Activated CD4-positive, alpha-beta memory T cell treated with anti-CD3 and anti-CD28 coated beads for 36 hours (primary cell): ENCODE measurements at regions not wholly inside any gene's neighbourhood (a gene's known extent, or its start where the extent isn't known, plus 50 kb on each side); places are given as distances from the start of the nearest gene placed in this dataset.

ENCODE experiments used
- CTCF ChIA-PET: fragments of 350-600 bp; sonication (Branson Sonifier 250); formaldehyde crosslinking; loops from one replicate; lab custom pipeline; 2021; ENCODE audit warnings: antibody characterized with exemption, inconsistent platforms; lab: Charles Lee
- POLR2A ChIA-PET: fragments of 350-600 bp; sonication (Branson Sonifier 250); formaldehyde crosslinking; loops from one replicate; lab custom pipeline; 2021; ENCODE audit warnings: antibody characterized with exemption; lab: Charles Lee
- DNase-seq: peaks from one replicate; pipeline ENCODE4 v3.0.0-alpha.2; 2020
- H3K27ac Mint-ChIP-seq: one replicate; pipeline ENCODE4 v1.8.0; 2021; ENCODE audit warnings: mixed read lengths
- H3K27me3 Mint-ChIP-seq: one replicate; pipeline ENCODE4 v1.8.0; 2021; ENCODE audit warnings: mixed read lengths
- H3K36me3 Mint-ChIP-seq: one replicate; pipeline ENCODE4 v1.8.0; 2021; ENCODE audit warnings: mixed read lengths
- H3K4me1 Mint-ChIP-seq: one replicate; pipeline ENCODE4 v1.8.0; 2021; ENCODE audit warnings: low read depth, mixed read lengths
- H3K4me3 Mint-ChIP-seq: one replicate; pipeline ENCODE4 v1.8.0; 2021; ENCODE audit warnings: mild to moderate bottlenecking, mixed read lengths
- H3K9me3 Mint-ChIP-seq: one replicate; pipeline ENCODE4 v1.8.0; 2021; ENCODE audit warnings: mixed read lengths
- intact Hi-C: fragments of 100-400 bp; cut with micrococcal nuclease; formaldehyde crosslinking; loops from one replicate; pipeline ENCODE4 v1.15.1; 2023

- ChIA-PET CTCF (no interaction called here), POLR2A (no interaction called here)
- H3K27ac Mint-ChIP-seq, result peak overlapping the region; percentile 15
- peak overlapping the region; percentile 3 for H3K4me3 Mint-ChIP-seq
- intact Hi-C loops, result loop anchor here (1.0 to 5.0 kb wide), 2 partner anchors 57 to 153 kb away; no protein-coding TSS in a partner anchor
- H3K9me3 Mint-ChIP-seq, result peaks cover 13% of the 10 kb centered on the region
- no peaks in the 10 kb centered on the region for H3K27me3 Mint-ChIP-seq
- peaks cover 16% of the 10 kb centered on the region for H3K4me1 Mint-ChIP-seq
- H3K36me3 Mint-ChIP-seq, result peaks cover 6% of the 10 kb centered on the region
- DNase-seq, result no peak
Measured at GRCh38 chr1:98813738-98814309, 152.3 kb downstream of the SNX7 start.

- intact Hi-C loops, result no loop called here
- no peak overlapping the region for H3K4me3 Mint-ChIP-seq
- POLR2A ChIA-PET, result no interaction called here
- no peaks in the 10 kb centered on the region for H3K36me3 Mint-ChIP-seq
- no peaks in the 10 kb centered on the region for H3K9me3 Mint-ChIP-seq
- no peaks in the 10 kb centered on the region for H3K27me3 Mint-ChIP-seq
- CTCF ChIA-PET, result no interaction called here
- H3K27ac Mint-ChIP-seq, result no peak overlapping the region
- DNase-seq, result no peak
- H3K4me1 Mint-ChIP-seq, result peaks cover 13% of the 10 kb centered on the region
Measured at GRCh38 chr1:98817821-98818220, 156.3 kb downstream of the SNX7 start.

- Mint-ChIP-seq H3K4me1 (no peaks in the 10 kb centered on the region), H3K27me3 (no peaks in the 10 kb centered on the region), H3K36me3 (no peaks in the 10 kb centered on the region), H3K4me3 (no peak overlapping the region), H3K9me3 (no peaks in the 10 kb centered on the region), H3K27ac (no peak overlapping the region)
- ChIA-PET CTCF (interaction anchor here (0.8 kb wide), 1 partner anchor 9 kb away, joined by 3 read pairs; no protein-coding TSS in a partner anchor), POLR2A (no interaction called here)
- DNase-seq, result no peak
- intact Hi-C loops, result no loop called here
Measured at GRCh38 chr1:98821379-98821778, 159.9 kb downstream of the SNX7 start.

- ChIA-PET POLR2A (no interaction called here), CTCF (no interaction called here)
- peaks cover under 1% of the 10 kb centered on the region for H3K36me3 Mint-ChIP-seq
- H3K4me1 Mint-ChIP-seq, result no peaks in the 10 kb centered on the region
- H3K27me3 Mint-ChIP-seq, result no peaks in the 10 kb centered on the region
- H3K9me3 Mint-ChIP-seq, result peaks cover 8% of the 10 kb centered on the region
- no peak overlapping the region for H3K4me3 Mint-ChIP-seq
- no peak overlapping the region for H3K27ac Mint-ChIP-seq
- intact Hi-C loops, result no loop called here
- DNase-seq, result no peak
Measured at GRCh38 chr1:98824736-98825135, 163.2 kb downstream of the SNX7 start.

GRCh38 chr1:98827041-98827440 is 165.5 kb downstream of the SNX7 start:
- Mint-ChIP-seq H3K27me3 (no peaks in the 10 kb centered on the region), H3K4me1 (no peaks in the 10 kb centered on the region), H3K9me3 (peaks cover 13% of the 10 kb centered on the region), H3K27ac (no peak overlapping the region), H3K4me3 (no peak overlapping the region), H3K36me3 (peaks cover 5% of the 10 kb centered on the region)
- POLR2A ChIA-PET, result interaction anchor here (0.6 kb wide), 1 partner anchor 114 kb away, joined by 3 read pairs; no protein-coding TSS in a partner anchor
- CTCF ChIA-PET, result no interaction called here
- DNase-seq, result no peak
- intact Hi-C loops, result no loop called here

GRCh38 chr1:98839840-98840239 is 164.8 kb downstream of the PLPPR5 start:
- H3K9me3 Mint-ChIP-seq, result no peaks in the 10 kb centered on the region
- peaks cover 17% of the 10 kb centered on the region for H3K4me1 Mint-ChIP-seq
- no peak overlapping the region for H3K4me3 Mint-ChIP-seq
- POLR2A ChIA-PET, result no interaction called here
- no peak for DNase-seq
- intact Hi-C loops, result no loop called here
- H3K27ac Mint-ChIP-seq, result no peak overlapping the region
- no peaks in the 10 kb centered on the region for H3K27me3 Mint-ChIP-seq
- H3K36me3 Mint-ChIP-seq, result no peaks in the 10 kb centered on the region
- CTCF ChIA-PET, result no interaction called here
